ENCODE measurements at regions not wholly inside any gene's neighbourhood (a gene's known extent, or its start where the extent isn't known, plus 50 kb on each side); places are given as distances from the start of the nearest gene placed in this dataset.

DNA sequence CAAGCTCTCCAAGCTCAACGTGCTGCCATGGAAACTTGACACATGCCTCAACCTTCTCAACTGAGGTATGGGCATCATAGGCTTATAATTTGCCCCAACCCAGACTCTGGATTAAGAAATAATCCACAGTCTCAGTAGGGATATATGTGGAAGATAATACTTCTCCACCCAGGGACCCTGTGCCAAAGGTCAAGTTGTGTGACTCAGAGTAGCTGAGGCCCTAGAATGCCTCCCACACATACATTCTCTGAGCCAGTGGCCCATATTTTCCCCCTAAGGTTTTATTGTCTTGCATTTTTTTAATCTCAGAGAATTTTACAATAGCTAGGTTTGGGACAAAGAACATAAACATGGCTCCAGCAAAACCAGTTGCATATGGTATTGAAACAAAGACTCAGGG is 283.1 kb downstream of the IDS start:
- Histone ChIP-seq H3K4me3 (ENCODE audit: low read length) (no peak overlapping the region), H3K79me2 (ENCODE audit: control insufficient read depth, low read length) (no peaks in the 10 kb centered on the region), H3K4me1 (ENCODE audit: control insufficient read depth, low read length) (no peaks in the 10 kb centered on the region), H3K36me3 (ENCODE audit: control insufficient read depth, low read length) (no peaks in the 10 kb centered on the region), H3K27me3 (ENCODE audit: control insufficient read depth, low read length) (no peaks in the 10 kb centered on the region), H3K4me2 (ENCODE audit: low read length) (no peak overlapping the region), H3K9me2 (replicated peaks; ENCODE audit: control insufficient read depth, low read length) (no peaks in the 10 kb centered on the region), H3K9me3 (ENCODE audit: control insufficient read depth, insufficient read depth, low read length) (no peaks in the 10 kb centered on the region), H3F3A (ENCODE audit: control insufficient read depth, insufficient read depth) (no peaks in the 10 kb centered on the region), H3K27ac (ENCODE audit: low read depth, low read length) (no peak overlapping the region), H4K20me1 (ENCODE audit: control insufficient read depth, insufficient read depth, low read depth, low read length) (no peaks in the 10 kb centered on the region)
- TF ChIP-seq, protein P1, sequence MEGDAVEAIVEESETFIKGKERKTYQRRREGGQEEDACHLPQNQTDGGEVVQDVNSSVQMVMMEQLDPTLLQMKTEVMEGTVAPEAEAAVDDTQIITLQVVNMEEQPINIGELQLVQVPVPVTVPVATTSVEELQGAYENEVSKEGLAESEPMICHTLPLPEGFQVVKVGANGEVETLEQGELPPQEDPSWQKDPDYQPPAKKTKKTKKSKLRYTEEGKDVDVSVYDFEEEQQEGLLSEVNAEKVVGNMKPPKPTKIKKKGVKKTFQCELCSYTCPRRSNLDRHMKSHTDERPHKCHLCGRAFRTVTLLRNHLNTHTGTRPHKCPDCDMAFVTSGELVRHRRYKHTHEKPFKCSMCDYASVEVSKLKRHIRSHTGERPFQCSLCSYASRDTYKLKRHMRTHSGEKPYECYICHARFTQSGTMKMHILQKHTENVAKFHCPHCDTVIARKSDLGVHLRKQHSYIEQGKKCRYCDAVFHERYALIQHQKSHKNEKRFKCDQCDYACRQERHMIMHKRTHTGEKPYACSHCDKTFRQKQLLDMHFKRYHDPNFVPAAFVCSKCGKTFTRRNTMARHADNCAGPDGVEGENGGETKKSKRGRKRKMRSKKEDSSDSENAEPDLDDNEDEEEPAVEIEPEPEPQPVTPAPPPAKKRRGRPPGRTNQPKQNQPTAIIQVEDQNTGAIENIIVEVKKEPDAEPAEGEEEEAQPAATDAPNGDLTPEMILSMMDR (IDR thresholded peaks at IDR 0.05; ENCODE audit: low read depth, low read length, poor library complexity, severe bottlenecking): no peak
- no peak for TF ChIP-seq EZH2phosphoT487 (IDR thresholded peaks at IDR 0.05; ENCODE audit: borderline replicate concordance, low read length)

DNA sequence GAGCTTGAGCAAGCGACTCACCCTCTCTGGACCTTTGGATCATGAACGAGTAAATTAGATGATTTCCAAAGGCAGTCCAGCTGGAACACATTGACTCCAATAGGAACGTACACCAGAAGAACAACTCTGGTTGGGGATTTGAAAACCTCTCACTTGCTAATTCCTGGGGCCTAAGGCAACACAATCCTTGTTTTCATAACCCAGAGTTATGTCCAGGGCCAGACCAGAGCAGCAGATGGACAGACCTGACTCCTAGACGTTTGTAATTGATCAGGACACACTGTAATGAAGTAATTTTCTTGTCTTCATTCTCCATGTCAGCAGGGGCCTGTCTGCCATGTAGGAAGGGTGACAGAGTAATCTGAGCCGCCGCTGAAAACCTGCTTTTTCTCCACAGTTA is 283.9 kb downstream of the IDS start:
- no peaks in the 10 kb centered on the region for H3K79me2 ChIP-seq (ENCODE audit: control insufficient read depth, low read length)
- H3K4me2 ChIP-seq (ENCODE audit: low read length): no peak overlapping the region
- no peaks in the 10 kb centered on the region for H3K9me3 ChIP-seq (ENCODE audit: control insufficient read depth, insufficient read depth, low read length)
- no peaks in the 10 kb centered on the region for H3F3A ChIP-seq (ENCODE audit: control insufficient read depth, insufficient read depth)
- H3K27me3 ChIP-seq (ENCODE audit: control insufficient read depth, low read length): no peaks in the 10 kb centered on the region
- H3K36me3 ChIP-seq (ENCODE audit: control insufficient read depth, low read length): no peaks in the 10 kb centered on the region
- TF ChIP-seq EZH2phosphoT487 (IDR thresholded peaks at IDR 0.05; ENCODE audit: borderline replicate concordance, low read length): no peak
- TF ChIP-seq, protein P1 (IDR thresholded peaks at IDR 0.05; ENCODE audit: low read depth, low read length, poor library complexity, severe bottlenecking): no peak
- no peak overlapping the region for H3K27ac ChIP-seq (ENCODE audit: low read depth, low read length)
- no peak overlapping the region for H3K4me3 ChIP-seq (ENCODE audit: low read length)
- no peaks in the 10 kb centered on the region for H4K20me1 ChIP-seq (ENCODE audit: control insufficient read depth, insufficient read depth, low read depth, low read length)
- no peaks in the 10 kb centered on the region for H3K9me2 ChIP-seq (replicated peaks; ENCODE audit: control insufficient read depth, low read length)
- no peaks in the 10 kb centered on the region for H3K4me1 ChIP-seq (ENCODE audit: control insufficient read depth, low read length)

DNA sequence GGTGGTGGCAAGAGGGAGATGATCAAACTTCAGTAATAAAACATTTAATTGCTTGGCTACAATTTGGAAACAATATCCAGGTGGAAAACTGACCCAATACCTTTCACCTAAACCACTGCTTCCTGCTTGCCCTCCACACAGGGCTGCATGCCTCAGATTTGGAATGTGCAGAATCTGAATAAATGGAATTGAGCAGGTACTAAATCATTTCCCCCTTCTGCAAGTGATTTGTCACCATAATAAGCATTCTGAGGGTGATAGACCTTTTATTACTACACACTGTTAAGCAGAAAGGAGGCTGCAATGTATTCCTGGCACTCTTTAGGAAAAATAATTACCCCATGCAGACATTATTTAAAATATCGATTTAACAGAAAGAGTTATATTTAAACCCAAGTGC is 291.8 kb downstream of the IDS start:
- no peak overlapping the region for H3K4me2 ChIP-seq (ENCODE audit: low read length)
- no peak for TF ChIP-seq EZH2phosphoT487 (IDR thresholded peaks at IDR 0.05; ENCODE audit: borderline replicate concordance, low read length)
- TF ChIP-seq, protein P1 (IDR thresholded peaks at IDR 0.05; ENCODE audit: low read depth, low read length, poor library complexity, severe bottlenecking): no peak
- H3K27ac ChIP-seq (ENCODE audit: low read depth, low read length): no peak overlapping the region
- H3K9me2 ChIP-seq (replicated peaks; ENCODE audit: control insufficient read depth, low read length): no peaks in the 10 kb centered on the region
- no peaks in the 10 kb centered on the region for H3F3A ChIP-seq (ENCODE audit: control insufficient read depth, insufficient read depth)
- H3K9me3 ChIP-seq (ENCODE audit: control insufficient read depth, insufficient read depth, low read length): no peaks in the 10 kb centered on the region
- H3K4me3 ChIP-seq (ENCODE audit: low read length): no peak overlapping the region
- no peaks in the 10 kb centered on the region for H3K27me3 ChIP-seq (ENCODE audit: control insufficient read depth, low read length)
- H3K79me2 ChIP-seq (ENCODE audit: control insufficient read depth, low read length): no peaks in the 10 kb centered on the region
- H4K20me1 ChIP-seq (ENCODE audit: control insufficient read depth, insufficient read depth, low read depth, low read length): no peaks in the 10 kb centered on the region
- no peaks in the 10 kb centered on the region for H3K36me3 ChIP-seq (ENCODE audit: control insufficient read depth, low read length)
- H3K4me1 ChIP-seq (ENCODE audit: control insufficient read depth, low read length): no peaks in the 10 kb centered on the region

DNA sequence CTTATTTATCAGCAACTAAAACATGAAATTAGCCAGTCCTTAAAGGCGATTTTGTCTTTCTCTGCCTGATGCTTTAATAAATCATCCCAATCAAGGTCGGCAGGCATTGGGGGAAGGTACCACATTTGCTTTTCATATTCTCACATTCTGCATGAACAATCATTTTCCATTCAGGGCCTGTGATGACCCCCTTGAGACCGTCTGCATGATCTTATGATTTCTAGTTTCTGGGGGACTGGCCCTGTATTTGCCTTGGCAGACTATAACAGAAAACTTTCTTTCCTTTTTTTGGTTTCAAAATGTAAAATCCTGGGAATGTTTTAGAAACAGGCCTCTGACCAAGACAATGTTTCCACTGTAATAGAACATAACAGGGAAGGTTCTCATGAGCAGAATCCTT is 296.8 kb downstream of the IDS start:
- H3K4me1 ChIP-seq (ENCODE audit: control insufficient read depth, low read length): no peaks in the 10 kb centered on the region
- H3K79me2 ChIP-seq (ENCODE audit: control insufficient read depth, low read length): no peaks in the 10 kb centered on the region
- H3K9me2 ChIP-seq (replicated peaks; ENCODE audit: control insufficient read depth, low read length): no peaks in the 10 kb centered on the region
- H3K4me2 ChIP-seq (ENCODE audit: low read length): no peak overlapping the region
- no peaks in the 10 kb centered on the region for H3K9me3 ChIP-seq (ENCODE audit: control insufficient read depth, insufficient read depth, low read length)
- H4K20me1 ChIP-seq (ENCODE audit: control insufficient read depth, insufficient read depth, low read depth, low read length): no peaks in the 10 kb centered on the region
- no peaks in the 10 kb centered on the region for H3K27me3 ChIP-seq (ENCODE audit: control insufficient read depth, low read length)
- no peak for TF ChIP-seq EZH2phosphoT487 (IDR thresholded peaks at IDR 0.05; ENCODE audit: borderline replicate concordance, low read length)
- TF ChIP-seq, protein P1 (IDR thresholded peaks at IDR 0.05; ENCODE audit: low read depth, low read length, poor library complexity, severe bottlenecking): no peak
- H3K36me3 ChIP-seq (ENCODE audit: control insufficient read depth, low read length): no peaks in the 10 kb centered on the region
- H3K4me3 ChIP-seq (ENCODE audit: low read length): no peak overlapping the region
- H3F3A ChIP-seq (ENCODE audit: control insufficient read depth, insufficient read depth): no peaks in the 10 kb centered on the region
- H3K27ac ChIP-seq (ENCODE audit: low read depth, low read length): no peak overlapping the region

All from DOHH2 (cell line).